ENCODE measurements at regions not wholly inside any gene's neighbourhood (a gene's known extent, or its start where the extent isn't known, plus 50 kb on each side); places are given as distances from the start of the nearest gene placed in this dataset.

GRCh38 chr6:53725791-53726575, 60.4 kb upstream of the KLHL31 start:
- Histone ChIP-seq H3K9ac (ENCODE audit: low read length in 5 of 5) (no peak overlapping the region), H3K36me3 (ENCODE audit: control insufficient read depth in 5 of 5, insufficient read depth in 5 of 5, low read length in 5 of 5) (no peaks in the 10 kb centered on the region), H3K27ac (ENCODE audit: low read depth, low read length) (no peak overlapping the region), H3K4me1 (ENCODE audit: control insufficient read depth in 5 of 5, insufficient read depth in 5 of 5, low read length in 5 of 5) (peaks cover 0 to 15% (median 6%) of the 10 kb centered on the region in 5 donors), H3K9me3 (ENCODE audit: control insufficient read depth in 5 of 5, low read length in 5 of 5) (no peaks in the 10 kb centered on the region), H3K4me3 (ENCODE audit: low read depth in 1 of 5, low read length in 5 of 5) (no peak overlapping the region), H3K27me3 (ENCODE audit: control insufficient read depth in 5 of 5, insufficient read depth in 4 of 5, low read length in 5 of 5) (no peaks in the 10 kb centered on the region)

GRCh38 chr6:53724501-53724900, 58.9 kb upstream of the KLHL31 start:
- no peak overlapping the region for H3K9ac ChIP-seq (ENCODE audit: low read length in 5 of 5)
- no peaks in the 10 kb centered on the region for H3K36me3 ChIP-seq (ENCODE audit: control insufficient read depth in 5 of 5, insufficient read depth in 5 of 5, low read length in 5 of 5)
- no peaks in the 10 kb centered on the region for H3K9me3 ChIP-seq (ENCODE audit: control insufficient read depth in 5 of 5, low read length in 5 of 5)
- H3K4me3 ChIP-seq (ENCODE audit: low read depth in 1 of 5, low read length in 5 of 5), result no peak overlapping the region
- no peaks in the 10 kb centered on the region for H3K27me3 ChIP-seq (ENCODE audit: control insufficient read depth in 5 of 5, insufficient read depth in 4 of 5, low read length in 5 of 5)
- no peak overlapping the region for H3K27ac ChIP-seq (ENCODE audit: low read depth, low read length)
- H3K4me1 ChIP-seq (ENCODE audit: control insufficient read depth in 5 of 5, insufficient read depth in 5 of 5, low read length in 5 of 5), result peaks cover 0 to 12% (median 6%) of the 10 kb centered on the region in 5 donors

GRCh38 chr6:53723331-53723730, 57.8 kb upstream of the KLHL31 start:
- Histone ChIP-seq H3K36me3 (ENCODE audit: control insufficient read depth in 5 of 5, insufficient read depth in 5 of 5, low read length in 5 of 5) (no peaks in the 10 kb centered on the region), H3K4me3 (ENCODE audit: low read depth in 1 of 5, low read length in 5 of 5) (no peak overlapping the region), H3K27ac (ENCODE audit: low read depth, low read length) (no peak overlapping the region), H3K4me1 (ENCODE audit: control insufficient read depth in 5 of 5, insufficient read depth in 5 of 5, low read length in 5 of 5) (peaks cover 0 to 18% (median 4%) of the 10 kb centered on the region in 5 donors), H3K9me3 (ENCODE audit: control insufficient read depth in 5 of 5, low read length in 5 of 5) (no peaks in the 10 kb centered on the region), H3K9ac (ENCODE audit: low read length in 5 of 5) (no peak overlapping the region), H3K27me3 (ENCODE audit: control insufficient read depth in 5 of 5, insufficient read depth in 4 of 5, low read length in 5 of 5) (no peaks in the 10 kb centered on the region)

- H3K4me3 ChIP-seq (ENCODE audit: low read depth in 1 of 5, low read length in 5 of 5), result no peak overlapping the region
- H3K4me1 ChIP-seq (ENCODE audit: control insufficient read depth in 5 of 5, insufficient read depth in 5 of 5, low read length in 5 of 5), result peaks cover 0 to 25% (median 3%) of the 10 kb centered on the region in 5 donors
- no peak overlapping the region for H3K9ac ChIP-seq (ENCODE audit: low read length in 5 of 5)
- no peaks in the 10 kb centered on the region for H3K9me3 ChIP-seq (ENCODE audit: control insufficient read depth in 5 of 5, low read length in 5 of 5)
- no peaks in the 10 kb centered on the region for H3K27me3 ChIP-seq (ENCODE audit: control insufficient read depth in 5 of 5, insufficient read depth in 4 of 5, low read length in 5 of 5)
- H3K36me3 ChIP-seq (ENCODE audit: control insufficient read depth in 5 of 5, insufficient read depth in 5 of 5, low read length in 5 of 5), result no peaks in the 10 kb centered on the region
- H3K27ac ChIP-seq (ENCODE audit: low read depth, low read length), result no peak overlapping the region
Observed at GRCh38 chr6:53721766-53722165, 56.2 kb upstream of the KLHL31 start.

DNA sequence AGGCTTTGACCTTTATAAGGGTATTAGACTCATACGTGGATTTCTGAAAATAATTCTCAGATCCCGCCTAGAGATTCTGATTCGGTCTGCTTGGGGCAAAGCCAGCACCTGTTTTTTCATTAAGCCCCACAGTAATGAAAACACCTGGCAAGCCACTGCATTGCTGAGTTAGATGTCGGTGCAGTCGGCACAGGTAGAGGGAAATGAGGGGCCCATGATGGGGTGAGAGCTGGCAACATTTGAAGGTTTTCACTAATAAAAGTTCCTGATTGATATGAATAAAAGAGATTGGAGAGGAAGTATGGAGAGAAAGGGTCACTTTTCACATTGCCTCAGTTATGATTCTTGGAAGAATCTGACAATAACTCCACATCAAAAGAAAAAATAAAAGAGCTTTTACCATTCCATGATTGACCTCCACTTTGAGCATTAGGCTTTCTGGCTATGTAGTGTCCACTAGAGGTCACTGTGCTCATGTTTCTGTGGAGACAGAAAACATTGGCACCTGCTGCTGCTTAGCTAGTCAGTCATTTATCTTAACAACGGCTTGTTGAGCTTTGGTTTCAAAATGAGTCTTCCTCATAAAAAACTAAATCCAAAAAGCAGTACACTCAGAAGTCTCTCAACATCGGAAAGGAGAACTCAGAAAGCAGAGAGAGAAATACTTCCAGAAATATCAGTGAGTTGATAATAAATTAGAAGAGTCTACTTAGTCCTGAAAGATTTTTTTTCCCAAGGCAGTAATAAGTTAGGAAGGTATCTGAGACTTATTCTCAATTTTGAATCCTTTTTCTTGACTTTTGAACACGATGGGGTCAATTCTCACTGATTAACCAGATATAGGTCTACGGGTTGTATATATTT, 53.3 kb upstream of the KLHL31 start:
- Histone ChIP-seq H3K27me3 (ENCODE audit: control insufficient read depth in 5 of 5, insufficient read depth in 4 of 5, low read length in 5 of 5) (no peaks in the 10 kb centered on the region), H3K9me3 (ENCODE audit: control insufficient read depth in 5 of 5, low read length in 5 of 5) (no peaks in the 10 kb centered on the region), H3K36me3 (ENCODE audit: control insufficient read depth in 5 of 5, insufficient read depth in 5 of 5, low read length in 5 of 5) (no peaks in the 10 kb centered on the region), H3K9ac (ENCODE audit: low read length in 5 of 5) (peak overlapping the region in 1 of 5 donors; percentile 46), H3K4me3 (ENCODE audit: low read depth in 1 of 5, low read length in 5 of 5) (no peak overlapping the region), H3K4me1 (ENCODE audit: control insufficient read depth in 5 of 5, insufficient read depth in 5 of 5, low read length in 5 of 5) (peaks cover 0 to 20% (median 0%) of the 10 kb centered on the region in 5 donors), H3K27ac (ENCODE audit: low read depth, low read length) (peak overlapping the region; percentile 48)

DNA sequence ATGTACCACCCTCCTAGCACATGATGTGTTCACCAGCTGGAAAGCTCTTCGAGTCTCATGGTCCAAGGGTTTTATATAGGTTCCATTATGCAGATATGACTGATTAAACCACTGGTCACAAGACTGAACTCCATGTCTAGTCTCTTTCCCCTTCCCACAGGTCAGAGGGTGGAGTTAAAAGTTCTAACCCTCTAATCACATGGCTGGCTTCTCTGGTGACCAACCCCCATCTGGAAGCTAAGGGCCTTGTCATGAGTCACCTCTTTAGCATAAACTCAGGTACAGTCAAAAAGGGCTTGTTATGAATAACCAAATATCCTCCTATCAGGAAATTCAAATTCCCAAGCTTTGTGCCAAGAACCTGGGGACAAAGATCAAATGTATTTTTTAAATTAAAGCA, 52.0 kb upstream of the KLHL31 start:
- H3K27me3 ChIP-seq (ENCODE audit: control insufficient read depth in 5 of 5, insufficient read depth in 4 of 5, low read length in 5 of 5), result peaks cover 0 to under 1% (median 0%) of the 10 kb centered on the region in 5 donors
- H3K27ac ChIP-seq (ENCODE audit: low read depth, low read length), result no peak overlapping the region
- H3K9ac ChIP-seq (ENCODE audit: low read length in 5 of 5), result no peak overlapping the region
- peaks cover 0 to 20% (median 0%) of the 10 kb centered on the region in 5 donors for H3K4me1 ChIP-seq (ENCODE audit: control insufficient read depth in 5 of 5, insufficient read depth in 5 of 5, low read length in 5 of 5)
- no peaks in the 10 kb centered on the region for H3K36me3 ChIP-seq (ENCODE audit: control insufficient read depth in 5 of 5, insufficient read depth in 5 of 5, low read length in 5 of 5)
- no peaks in the 10 kb centered on the region for H3K9me3 ChIP-seq (ENCODE audit: control insufficient read depth in 5 of 5, low read length in 5 of 5)
- no peak overlapping the region for H3K4me3 ChIP-seq (ENCODE audit: low read depth in 1 of 5, low read length in 5 of 5)

DNA sequence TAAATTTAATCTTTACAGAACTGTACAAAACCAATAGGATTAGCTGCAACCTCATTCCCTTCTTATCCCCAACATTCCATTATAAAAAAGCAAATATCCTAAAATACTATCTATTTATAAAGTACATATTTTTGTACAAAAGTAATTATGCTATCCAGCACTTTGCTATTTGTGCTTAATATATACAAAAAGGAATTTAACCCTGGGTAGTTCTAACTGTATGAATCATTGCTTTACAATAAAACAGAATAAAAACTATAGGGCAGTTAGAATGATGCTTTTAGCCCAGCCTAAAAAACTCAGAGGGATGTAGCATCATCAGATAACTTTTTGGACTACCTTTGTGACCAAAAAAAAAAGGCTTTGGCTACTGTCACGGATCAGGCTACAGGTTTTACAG, 49.9 kb upstream of the KLHL31 start:
- Histone ChIP-seq H3K9me3 (ENCODE audit: control insufficient read depth in 5 of 5, low read length in 5 of 5) (no peaks in the 10 kb centered on the region), H3K4me1 (ENCODE audit: control insufficient read depth in 5 of 5, insufficient read depth in 5 of 5, low read length in 5 of 5) (peaks cover 0 to 20% (median 0%) of the 10 kb centered on the region in 5 donors), H3K9ac (ENCODE audit: low read length in 5 of 5) (no peak overlapping the region), H3K27ac (ENCODE audit: low read depth, low read length) (no peak overlapping the region), H3K4me3 (ENCODE audit: low read depth in 1 of 5, low read length in 5 of 5) (no peak overlapping the region), H3K27me3 (ENCODE audit: control insufficient read depth in 5 of 5, insufficient read depth in 4 of 5, low read length in 5 of 5) (peaks cover 0 to 2% (median 0%) of the 10 kb centered on the region in 5 donors), H3K36me3 (ENCODE audit: control insufficient read depth in 5 of 5, insufficient read depth in 5 of 5, low read length in 5 of 5) (no peaks in the 10 kb centered on the region)
